Pancreas (tissue), 10 donors: ENCODE measurements at regions not wholly inside any gene's neighbourhood (a gene's known extent, or its start where the extent isn't known, plus 50 kb on each side); places are given as distances from the start of the nearest gene placed in this dataset.

Experiments
- ATAC-seq, 4 donors: fragments of 200-7000 bp; cut with Tn5 transposase; one replicate each; pipeline versions ENCODE4 v1.8.0 to v1.9.1; 2020; ENCODE audit warnings: mild to moderate bottlenecking in 4 of 4, moderate library complexity in 4 of 4
- DNase-seq, 6 donors: peaks; one replicate each; pipeline ENCODE4 v3.0.0-alpha.2; 2020
- FAIRE-seq: peaks from 2 replicates; lab custom pipeline; 2012; peaks lifted over from hg19 to GRCh38; lab: Jason Lieb, UNC
- H3K27ac ChIP-seq, 4 donors: fragments of 200-600 bp; sonication (generic); 1 replicate in 3 of 4; 2 replicates in 1 of 4; pipeline versions ENCODE4 v1.5.0 to v1.8.0; 2020
- H3K27me3 ChIP-seq, 4 donors: fragments of 200-600 bp; one replicate each; pipeline ENCODE4 v1.8.0; 2021
- H3K36me3 ChIP-seq, 3 donors: fragments of 200-600 bp; sonication (generic) in 1 of 3; one replicate each; pipeline versions ENCODE4 v1.5.0 to v1.8.0; 2020 to 2021
- H3K4me1 ChIP-seq, 3 donors: fragments of 200-600 bp; one replicate each; pipeline ENCODE4 v1.8.0; 2021
- H3K4me3 ChIP-seq, 4 donors: fragments of 200-600 bp; sonication (generic) in 2 of 4; one replicate each; pipeline versions ENCODE4 v1.5.0 to v1.8.0; 2020 to 2021
- H3K9me3 ChIP-seq, 4 donors: fragments of 200-600 bp; one replicate each; pipeline ENCODE4 v1.8.0; 2021
- WGBS, 2 donors: extraction: QIAGEN DNeasy Blood & Tissue Kit; methylation state at CpG; one replicate each; pipeline ENCODE4 v1.1.7; 2013; 5-methylcytosine and 5-hydroxymethylcytosine counted together
- intact Hi-C, 3 donors: fragments of 100-400 bp; cut with DNase I; formaldehyde crosslinking; loops; one replicate each; pipeline versions ENCODE4 v1.11.1 to v1.14.2; 2022
- TF ChIP-seq, protein P1 (sequence below), 4 donors: fragments of 200-600 bp; sonication (generic) in 3 of 4; IDR thresholded peaks; one replicate each; pipeline versions ENCODE4 v1.5.0 to v1.8.0; 2021; ENCODE audit warnings: antibody characterized with exemption in 4 of 4
- donor health status: healthy with polysubstance abuse.
- donor health status: DM: no; HTN: no; CAD: no; lungs with moderate emphysema.
- donor health status: DM: no; HTN: no; CAD: no.
- donor health status: control.
- donor health status: control.
- donor health status: Bipolar disorder and iron deficiency.
- donor health status: DM: yes; HTN: yes; CAD: no.
- donor health status: DM: no; HTN: no; CAD: no.
- donor health status: DM: no; HTN: no; CAD: no.
- donor health status: DM: yes; HTN: yes; CAD: no.

DNA sequence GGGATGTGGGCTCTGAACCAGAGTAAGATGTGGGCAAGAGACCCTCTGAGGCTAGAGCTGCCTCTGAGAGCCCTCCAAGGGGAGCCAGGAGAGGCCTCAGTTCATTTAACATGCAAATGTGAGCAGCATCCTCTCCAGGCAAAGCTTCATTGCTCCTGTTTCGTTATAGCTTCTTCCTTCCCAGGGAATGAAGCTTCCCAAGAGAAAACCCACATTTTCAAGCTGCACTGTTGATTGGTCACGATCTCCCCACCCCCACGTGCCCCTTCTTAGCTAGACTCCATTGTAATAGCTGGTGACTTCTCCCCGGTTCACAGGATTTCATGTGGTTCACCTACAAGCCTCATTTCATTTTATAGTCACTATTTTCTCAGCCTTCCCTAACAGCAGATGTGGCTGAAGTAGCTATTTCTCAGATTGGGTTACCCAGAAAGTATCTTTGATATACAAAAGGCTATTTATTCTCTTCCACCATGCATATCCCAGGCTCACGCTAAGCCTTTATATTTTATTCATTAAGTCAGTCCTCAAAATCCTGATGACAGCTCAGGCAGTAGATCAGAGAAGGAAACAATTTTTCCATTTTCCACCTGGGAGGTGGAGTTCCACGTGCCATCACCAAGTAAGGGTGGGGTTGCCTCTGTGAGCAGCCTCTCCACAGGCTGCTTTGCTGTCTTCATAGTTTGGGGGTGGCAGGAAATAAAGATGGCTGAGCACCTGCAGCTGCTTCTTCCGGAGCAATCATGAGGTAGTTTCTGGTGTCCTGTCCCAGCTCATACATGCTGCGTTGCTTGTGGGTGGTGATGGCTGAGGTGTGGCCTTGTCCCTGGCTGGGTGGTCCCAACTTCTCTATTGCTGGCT, 178.3 kb upstream of the RAB4A start:
- H3K36me3 ChIP-seq: no peaks in the 10 kb centered on the region
- WGBS, 2 donors: 84 to 86% methylated on average over 8 of the region's 8 CpGs
- H3K27me3 ChIP-seq: no peaks in the 10 kb centered on the region
- FAIRE-seq: no peak
- H3K4me1 ChIP-seq: peaks cover 15 to 34% (median 25%) of the 10 kb centered on the region in 3 donors
- peak overlapping the region; percentile 54 to 87 (median 72) for H3K27ac ChIP-seq
- peak in 1 of 6 donors; percentile 14 for DNase-seq
- no peaks in the 10 kb centered on the region for H3K9me3 ChIP-seq
- ATAC-seq: peak in 2 of 4 donors; percentile 2 to 11
- intact Hi-C loops: no loop called here
- no peak overlapping the region for H3K4me3 ChIP-seq
- TF ChIP-seq, protein P1, sequence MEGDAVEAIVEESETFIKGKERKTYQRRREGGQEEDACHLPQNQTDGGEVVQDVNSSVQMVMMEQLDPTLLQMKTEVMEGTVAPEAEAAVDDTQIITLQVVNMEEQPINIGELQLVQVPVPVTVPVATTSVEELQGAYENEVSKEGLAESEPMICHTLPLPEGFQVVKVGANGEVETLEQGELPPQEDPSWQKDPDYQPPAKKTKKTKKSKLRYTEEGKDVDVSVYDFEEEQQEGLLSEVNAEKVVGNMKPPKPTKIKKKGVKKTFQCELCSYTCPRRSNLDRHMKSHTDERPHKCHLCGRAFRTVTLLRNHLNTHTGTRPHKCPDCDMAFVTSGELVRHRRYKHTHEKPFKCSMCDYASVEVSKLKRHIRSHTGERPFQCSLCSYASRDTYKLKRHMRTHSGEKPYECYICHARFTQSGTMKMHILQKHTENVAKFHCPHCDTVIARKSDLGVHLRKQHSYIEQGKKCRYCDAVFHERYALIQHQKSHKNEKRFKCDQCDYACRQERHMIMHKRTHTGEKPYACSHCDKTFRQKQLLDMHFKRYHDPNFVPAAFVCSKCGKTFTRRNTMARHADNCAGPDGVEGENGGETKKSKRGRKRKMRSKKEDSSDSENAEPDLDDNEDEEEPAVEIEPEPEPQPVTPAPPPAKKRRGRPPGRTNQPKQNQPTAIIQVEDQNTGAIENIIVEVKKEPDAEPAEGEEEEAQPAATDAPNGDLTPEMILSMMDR (IDR thresholded peaks at IDR 0.05): no peak

DNA sequence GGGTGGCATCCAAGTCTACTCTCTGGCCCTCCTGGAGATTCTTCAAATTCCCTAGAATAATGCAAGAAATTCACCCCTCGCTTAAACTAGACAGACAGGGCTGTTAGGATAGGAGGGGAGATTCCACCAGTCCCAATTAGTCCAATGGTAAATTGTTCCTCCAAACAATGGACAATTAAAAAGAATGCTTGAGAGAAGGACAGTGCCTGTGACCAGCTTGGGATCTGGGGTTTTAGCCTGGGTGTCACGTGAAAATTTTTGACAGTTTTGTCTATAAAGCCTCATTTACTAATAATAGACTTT, 177.7 kb upstream of the RAB4A start:
- ATAC-seq: peak in 3 of 4 donors; percentile 2 to 7 (median 4)
- TF ChIP-seq, protein P1 (IDR thresholded peaks at IDR 0.05): no peak
- no peak for DNase-seq
- H3K4me3 ChIP-seq: no peak overlapping the region
- peak overlapping the region; percentile 54 to 87 (median 72) for H3K27ac ChIP-seq
- H3K9me3 ChIP-seq: no peaks in the 10 kb centered on the region
- H3K36me3 ChIP-seq: no peaks in the 10 kb centered on the region
- H3K27me3 ChIP-seq: no peaks in the 10 kb centered on the region
- peaks cover 15 to 34% (median 25%) of the 10 kb centered on the region in 3 donors for H3K4me1 ChIP-seq
- 58 to 59% methylated on average over 2 of the region's 2 CpGs for WGBS, 2 donors
- intact Hi-C loops: no loop called here
- FAIRE-seq: no peak

DNA sequence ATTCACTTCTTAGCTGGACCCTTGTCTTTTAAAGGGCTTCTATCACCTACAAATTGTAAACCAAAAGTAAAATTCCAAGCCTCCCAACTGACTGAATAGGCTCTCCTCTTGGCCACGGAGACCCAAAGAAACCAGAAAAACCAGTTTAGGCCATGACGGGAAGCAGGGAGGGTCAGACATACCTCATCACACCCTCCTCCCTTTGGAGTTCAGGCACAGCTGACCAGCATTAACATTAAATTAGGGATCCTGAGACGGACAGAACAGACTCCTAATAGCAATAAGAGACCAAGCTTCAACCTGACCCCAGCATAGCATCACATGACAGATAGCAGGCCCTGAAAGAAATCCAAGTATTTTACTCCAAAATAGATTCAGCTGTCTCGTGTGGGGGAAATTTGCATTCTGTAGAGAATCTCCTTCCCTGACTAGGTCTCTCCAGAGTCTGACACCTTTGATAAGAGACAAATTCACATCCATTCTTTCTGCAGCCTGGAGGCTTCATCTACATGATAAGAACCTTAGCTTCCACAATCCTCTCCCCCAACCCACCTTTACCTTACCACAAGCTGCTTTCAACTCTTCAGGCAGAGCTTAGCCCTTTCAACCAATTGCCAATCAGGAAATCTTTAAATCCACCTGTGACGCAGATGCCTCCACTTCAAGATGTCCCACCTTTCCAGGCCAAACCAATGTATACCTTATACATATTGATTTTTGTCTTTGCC, 177.1 kb upstream of the RAB4A start:
- intact Hi-C loops: no loop called here
- 29 to 35% methylated on average over 5 of the region's 5 CpGs for WGBS, 2 donors
- ATAC-seq (peak; percentile 95 to 99 (median 98)), DNase-seq (peak in 4 of 6 donors; percentile 53 to 85 (median 82)), FAIRE-seq (peak; percentile 37)
- Histone ChIP-seq H3K4me1 (peaks cover 15 to 35% (median 25%) of the 10 kb centered on the region in 3 donors), H3K4me3 (no peak overlapping the region), H3K27me3 (no peaks in the 10 kb centered on the region), H3K9me3 (no peaks in the 10 kb centered on the region), H3K36me3 (no peaks in the 10 kb centered on the region), H3K27ac (peak overlapping the region; percentile 54 to 87 (median 72))
- TF ChIP-seq, protein P1 (IDR thresholded peaks at IDR 0.05): no peak

DNA sequence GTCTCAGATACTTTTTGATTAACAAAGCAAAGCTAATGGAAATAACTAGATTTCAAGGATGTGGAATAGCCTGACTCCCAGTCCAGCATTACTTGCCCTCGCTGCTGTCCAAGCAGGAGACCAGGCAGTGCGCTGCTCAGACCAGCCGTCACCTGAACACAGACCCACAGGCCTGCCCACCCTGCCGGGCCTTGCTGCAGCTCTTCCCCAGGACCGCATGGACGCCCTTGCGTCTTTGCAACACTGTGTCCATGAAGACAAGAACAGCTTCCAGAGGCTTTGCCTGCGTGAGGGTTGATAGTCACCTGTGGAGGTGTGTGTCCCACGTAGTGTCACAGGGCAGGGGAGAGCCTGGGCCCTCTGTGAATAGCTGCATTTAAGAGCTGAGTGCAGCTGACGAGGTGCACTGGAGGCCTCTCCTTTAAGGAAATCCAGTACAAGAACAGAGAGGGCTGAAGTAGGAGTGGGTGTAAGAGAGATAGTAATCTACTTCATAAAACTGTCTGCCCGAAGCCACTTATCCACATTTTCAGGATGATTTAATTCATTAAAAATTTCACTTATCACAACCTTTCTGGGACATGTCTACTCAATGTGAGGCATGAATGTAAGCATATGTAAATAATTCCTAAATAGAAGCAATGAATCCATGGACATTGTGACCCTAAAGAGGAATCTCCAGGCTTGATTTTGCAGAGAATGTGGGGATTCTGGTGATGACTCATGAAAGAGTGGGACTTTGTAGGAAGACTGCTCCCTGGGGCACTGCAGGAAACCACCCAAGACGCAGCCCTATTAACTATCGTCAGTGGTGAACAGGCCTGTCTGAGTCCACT, 176.2 kb upstream of the RAB4A start:
- Histone ChIP-seq H3K36me3 (no peaks in the 10 kb centered on the region), H3K27me3 (no peaks in the 10 kb centered on the region), H3K27ac (peak overlapping the region in 2 of 4 donors; percentile 85 to 87), H3K4me1 (peaks cover 15 to 40% (median 25%) of the 10 kb centered on the region in 3 donors), H3K9me3 (no peaks in the 10 kb centered on the region), H3K4me3 (no peak overlapping the region)
- ATAC-seq (peak in 1 of 4 donors; percentile 5), FAIRE-seq (no peak), DNase-seq (peak in 1 of 6 donors; percentile 12)
- TF ChIP-seq, protein P1 (IDR thresholded peaks at IDR 0.05): no peak
- intact Hi-C loops: no loop called here
- WGBS, 2 donors: 92 to 93% methylated on average over 13 of the region's 13 CpGs
